ENCODE measurements at regions not wholly inside any gene's neighbourhood (a gene's known extent, or its start where the extent isn't known, plus 50 kb on each side); places are given as distances from the start of the nearest gene placed in this dataset.

GRCh38 chr4:117429506-117429905 is 344.1 kb upstream of the TRAM1L1 start:
- no peak for DNase-seq (ENCODE audit: low read depth)

GRCh38 chr4:117434424-117434823 is 349.0 kb upstream of the TRAM1L1 start:
- no peak for DNase-seq (ENCODE audit: low read depth)

- DNase-seq (ENCODE audit: low read depth) = peak; percentile 1
Measured at GRCh38 chr4:117447925-117448324, 362.5 kb upstream of the TRAM1L1 start.

- DNase-seq (ENCODE audit: low read depth) = no peak
Measured at GRCh38 chr4:117455088-117455487, 369.7 kb upstream of the TRAM1L1 start.

GRCh38 chr4:117466388-117466787 is 381.0 kb upstream of the TRAM1L1 start:
- no peak for DNase-seq (ENCODE audit: low read depth)

GRCh38 chr4:117467404-117467803 is 382.0 kb upstream of the TRAM1L1 start:
- no peak for DNase-seq (ENCODE audit: low read depth)

- DNase-seq (ENCODE audit: low read depth) = no peak
Measured at GRCh38 chr4:117474987-117475386, 389.6 kb upstream of the TRAM1L1 start.

- DNase-seq (ENCODE audit: low read depth) = no peak
Measured at GRCh38 chr4:117477925-117478324, 392.5 kb upstream of the TRAM1L1 start.

GRCh38 chr4:117478702-117479101 is 393.3 kb upstream of the TRAM1L1 start:
- no peak for DNase-seq (ENCODE audit: low read depth)

- no peak for DNase-seq (ENCODE audit: low read depth)
Measured at GRCh38 chr4:117479673-117480072, 394.3 kb upstream of the TRAM1L1 start.

GRCh38 chr4:117481742-117482141 is 396.4 kb upstream of the TRAM1L1 start:
- DNase-seq (ENCODE audit: low read depth) = no peak

GRCh38 chr4:117488692-117489091 is 403.3 kb upstream of the TRAM1L1 start:
- DNase-seq (ENCODE audit: low read depth) = no peak

GRCh38 chr4:117489107-117489506 is 403.7 kb upstream of the TRAM1L1 start:
- DNase-seq (ENCODE audit: low read depth) = no peak

- no peak for DNase-seq (ENCODE audit: low read depth)
Measured at GRCh38 chr4:117491516-117491915, 406.1 kb upstream of the TRAM1L1 start.

GRCh38 chr4:117495802-117496201 is 410.4 kb upstream of the TRAM1L1 start:
- DNase-seq (ENCODE audit: low read depth) = no peak

- no peak for DNase-seq (ENCODE audit: low read depth)
Measured at GRCh38 chr4:117512414-117512813, 427.0 kb upstream of the TRAM1L1 start.

GRCh38 chr4:117514391-117515175 is 429.2 kb upstream of the TRAM1L1 start:
- no peak for DNase-seq (ENCODE audit: low read depth)

GRCh38 chr4:117515921-117516320 is 430.5 kb upstream of the TRAM1L1 start:
- DNase-seq (ENCODE audit: low read depth) = no peak

GRCh38 chr4:117527601-117528000 is 442.2 kb upstream of the TRAM1L1 start:
- no peak for DNase-seq (ENCODE audit: low read depth)

- DNase-seq (ENCODE audit: low read depth) = no peak
Measured at GRCh38 chr4:117529401-117529800, 444.0 kb upstream of the TRAM1L1 start.

GRCh38 chr4:117533501-117533900 is 448.1 kb upstream of the TRAM1L1 start:
- no peak for DNase-seq (ENCODE audit: low read depth)

GRCh38 chr4:117545039-117545438 is 459.7 kb upstream of the TRAM1L1 start:
- DNase-seq (ENCODE audit: low read depth) = no peak

GRCh38 chr4:117549524-117549923 is 464.1 kb upstream of the TRAM1L1 start:
- no peak for DNase-seq (ENCODE audit: low read depth)

- DNase-seq (ENCODE audit: low read depth) = no peak
Measured at GRCh38 chr4:117550085-117550484, 464.7 kb upstream of the TRAM1L1 start.
